ENCODE measurements at regions not wholly inside any gene's neighbourhood (a gene's known extent, or its start where the extent isn't known, plus 50 kb on each side); places are given as distances from the start of the nearest gene placed in this dataset.

DNA sequence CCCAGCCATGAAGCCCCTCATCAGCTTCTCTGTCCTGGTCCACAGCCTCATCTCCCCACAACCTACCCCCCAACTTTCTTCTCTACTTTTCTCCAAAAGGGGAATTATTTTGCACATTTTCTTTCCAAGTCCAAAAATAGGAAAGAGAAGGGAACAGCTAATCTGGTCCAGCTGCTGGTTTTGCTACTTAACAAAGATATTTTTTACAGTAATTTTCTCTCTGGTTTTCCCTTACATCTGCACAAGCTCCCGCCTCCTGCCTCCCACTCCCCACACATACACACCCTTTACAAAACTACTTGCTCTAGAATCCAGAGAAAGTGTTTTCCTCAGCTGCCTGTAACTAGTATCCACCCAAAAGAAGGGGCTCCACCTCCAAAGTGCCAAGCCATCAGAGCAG, 177.2 kb downstream of the POLR2M start:
- no peak overlapping the region for H3K4me3 ChIP-seq
- no peak for DNase-seq
- peaks cover 0 to 3% (median 0%) of the 10 kb centered on the region in 3 donors for H3K27me3 ChIP-seq (ENCODE audit: insufficient read depth in 3 of 3, low read length in 2 of 3)
- TF ChIP-seq, protein P1, sequence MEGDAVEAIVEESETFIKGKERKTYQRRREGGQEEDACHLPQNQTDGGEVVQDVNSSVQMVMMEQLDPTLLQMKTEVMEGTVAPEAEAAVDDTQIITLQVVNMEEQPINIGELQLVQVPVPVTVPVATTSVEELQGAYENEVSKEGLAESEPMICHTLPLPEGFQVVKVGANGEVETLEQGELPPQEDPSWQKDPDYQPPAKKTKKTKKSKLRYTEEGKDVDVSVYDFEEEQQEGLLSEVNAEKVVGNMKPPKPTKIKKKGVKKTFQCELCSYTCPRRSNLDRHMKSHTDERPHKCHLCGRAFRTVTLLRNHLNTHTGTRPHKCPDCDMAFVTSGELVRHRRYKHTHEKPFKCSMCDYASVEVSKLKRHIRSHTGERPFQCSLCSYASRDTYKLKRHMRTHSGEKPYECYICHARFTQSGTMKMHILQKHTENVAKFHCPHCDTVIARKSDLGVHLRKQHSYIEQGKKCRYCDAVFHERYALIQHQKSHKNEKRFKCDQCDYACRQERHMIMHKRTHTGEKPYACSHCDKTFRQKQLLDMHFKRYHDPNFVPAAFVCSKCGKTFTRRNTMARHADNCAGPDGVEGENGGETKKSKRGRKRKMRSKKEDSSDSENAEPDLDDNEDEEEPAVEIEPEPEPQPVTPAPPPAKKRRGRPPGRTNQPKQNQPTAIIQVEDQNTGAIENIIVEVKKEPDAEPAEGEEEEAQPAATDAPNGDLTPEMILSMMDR (IDR thresholded peaks at IDR 0.05) = no peak
- WGBS, 3 donors = 47 to 59% (median 57%) methylated on average over 1 of the region's 1 CpG
- no peaks in the 10 kb centered on the region for H3K36me3 ChIP-seq (ENCODE audit: insufficient read depth in 1 of 2, low read depth in 1 of 2)
- no peaks in the 10 kb centered on the region for H3K4me1 ChIP-seq
- H3K9me3 ChIP-seq = no peaks in the 10 kb centered on the region
- no peak overlapping the region for H3K27ac ChIP-seq
- intact Hi-C loops (cut with DNase I) = no loop called here
- ATAC-seq = no peak

DNA sequence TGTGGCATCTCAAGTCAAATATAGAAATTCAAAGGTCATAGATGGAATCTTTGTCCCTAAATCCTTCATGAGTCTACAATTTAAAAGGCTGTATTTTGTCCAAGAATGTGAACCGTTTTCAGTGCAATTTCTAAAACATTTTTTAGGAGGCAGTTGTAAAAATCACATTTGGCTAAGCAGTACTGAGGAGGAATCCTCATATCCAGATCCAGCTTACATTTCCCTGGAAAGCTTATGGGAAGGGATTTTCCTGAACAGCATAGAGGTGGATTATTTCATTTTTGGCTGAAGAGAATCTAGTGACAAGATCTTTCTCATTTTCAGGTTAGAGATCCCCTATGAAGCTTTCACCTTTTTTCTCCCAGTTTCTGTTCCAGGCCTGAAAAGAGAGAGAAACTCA, 178.4 kb downstream of the POLR2M start:
- DNase-seq = no peak
- 18 to 32% (median 21%) methylated on average over 1 of the region's 1 CpG for WGBS, 3 donors
- no peak overlapping the region for H3K27ac ChIP-seq
- H3K9me3 ChIP-seq = no peaks in the 10 kb centered on the region
- H3K4me1 ChIP-seq = no peaks in the 10 kb centered on the region
- no peaks in the 10 kb centered on the region for H3K36me3 ChIP-seq (ENCODE audit: insufficient read depth in 1 of 2, low read depth in 1 of 2)
- TF ChIP-seq, protein P1 (IDR thresholded peaks at IDR 0.05) = no peak
- no peak overlapping the region for H3K4me3 ChIP-seq
- intact Hi-C loops (cut with DNase I) = no loop called here
- H3K27me3 ChIP-seq (ENCODE audit: insufficient read depth in 3 of 3, low read length in 2 of 3) = peaks cover 0 to 3% (median 0%) of the 10 kb centered on the region in 3 donors
- ATAC-seq = no peak

DNA sequence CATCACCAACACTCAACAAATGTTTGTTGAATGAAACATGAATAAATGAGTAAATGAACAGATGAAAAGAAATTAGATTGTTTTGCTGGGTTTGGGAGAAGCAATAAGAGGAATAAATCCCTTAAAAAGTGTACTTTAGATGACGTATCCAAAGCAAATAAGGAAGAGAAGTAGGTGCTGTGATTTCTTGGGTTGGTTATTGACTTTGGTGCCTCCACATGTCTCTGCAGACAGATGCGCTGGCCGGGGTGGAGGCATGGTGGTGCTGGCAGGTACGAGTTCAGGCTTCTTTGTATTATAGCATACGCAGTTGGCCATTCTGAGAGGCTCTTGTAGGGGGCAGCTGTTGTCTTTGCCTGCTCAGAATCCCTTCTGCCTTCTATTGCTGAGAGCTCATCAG, 178.9 kb downstream of the POLR2M start:
- no peaks in the 10 kb centered on the region for H3K36me3 ChIP-seq (ENCODE audit: insufficient read depth in 1 of 2, low read depth in 1 of 2)
- no peaks in the 10 kb centered on the region for H3K4me1 ChIP-seq
- H3K27ac ChIP-seq = no peak overlapping the region
- TF ChIP-seq, protein P1 (IDR thresholded peaks at IDR 0.05) = no peak
- no peak overlapping the region for H3K4me3 ChIP-seq
- no peak for DNase-seq
- no peaks in the 10 kb centered on the region for H3K9me3 ChIP-seq
- no peak for ATAC-seq
- peaks cover 0 to 3% (median 0%) of the 10 kb centered on the region in 3 donors for H3K27me3 ChIP-seq (ENCODE audit: insufficient read depth in 3 of 3, low read length in 2 of 3)
- intact Hi-C loops (cut with DNase I) = no loop called here
- 91 to 96% (median 94%) methylated on average over 5 of the region's 5 CpGs for WGBS, 3 donors

DNA sequence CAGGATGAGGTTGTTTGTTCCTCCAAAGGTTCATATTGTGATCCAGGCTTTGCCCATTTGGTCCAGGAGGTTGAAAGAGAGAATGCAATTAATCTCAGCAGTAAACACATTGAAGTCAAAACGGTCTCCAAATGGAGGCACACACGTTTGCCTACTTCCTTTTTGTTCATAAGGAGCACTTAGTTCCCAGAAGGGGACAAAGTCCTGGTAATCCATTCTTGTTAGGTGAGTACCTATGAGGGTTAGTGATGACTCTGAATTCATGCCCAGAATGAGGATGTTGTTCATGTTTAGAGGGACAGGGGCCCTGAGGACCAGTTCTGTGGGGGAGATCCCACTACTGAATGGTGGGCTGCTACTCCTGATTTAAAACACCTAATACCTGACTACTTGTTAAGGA, 177.7 kb downstream of the ALDH1A2 start:
- WGBS, 3 donors = 51 to 64% (median 63%) methylated on average over 2 of the region's 2 CpGs
- TF ChIP-seq, protein P1 (IDR thresholded peaks at IDR 0.05) = no peak
- H3K9me3 ChIP-seq = peaks cover 4% of the 10 kb centered on the region
- H3K27ac ChIP-seq = no peak overlapping the region
- H3K4me3 ChIP-seq = no peak overlapping the region
- DNase-seq (no peak), ATAC-seq (no peak)
- H3K36me3 ChIP-seq (ENCODE audit: insufficient read depth in 1 of 2, low read depth in 1 of 2) = no peaks in the 10 kb centered on the region
- peaks cover 0 to 3% (median 0%) of the 10 kb centered on the region in 3 donors for H3K27me3 ChIP-seq (ENCODE audit: insufficient read depth in 3 of 3, low read length in 2 of 3)
- intact Hi-C loops (cut with DNase I) = no loop called here
- H3K4me1 ChIP-seq = no peaks in the 10 kb centered on the region

DNA sequence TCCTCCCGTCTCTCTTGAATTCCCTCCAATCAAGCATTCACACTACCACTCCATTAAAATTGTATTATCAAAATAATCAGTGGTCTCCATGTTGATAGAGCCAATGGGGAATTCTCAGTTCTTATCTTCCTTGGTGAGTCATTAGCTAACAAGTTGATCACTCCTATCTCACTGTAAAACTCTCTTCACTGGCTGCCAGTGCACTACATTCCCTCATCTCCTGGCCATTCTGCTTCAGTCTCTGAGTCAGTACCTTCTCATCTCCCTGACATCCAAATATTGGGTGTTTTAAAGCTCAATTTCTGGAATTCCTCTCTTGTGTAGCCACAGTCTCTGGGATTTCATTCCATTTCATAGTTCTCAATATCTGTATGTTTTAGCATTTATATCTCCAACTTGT, 175.2 kb downstream of the ALDH1A2 start:
- ATAC-seq (no peak), DNase-seq (no peak)
- Histone ChIP-seq H3K9me3 (peaks cover 4% of the 10 kb centered on the region), H3K4me1 (no peaks in the 10 kb centered on the region), H3K27me3 (ENCODE audit: insufficient read depth in 3 of 3, low read length in 2 of 3) (peaks cover 0 to 3% (median 0%) of the 10 kb centered on the region in 3 donors), H3K36me3 (ENCODE audit: insufficient read depth in 1 of 2, low read depth in 1 of 2) (no peaks in the 10 kb centered on the region), H3K4me3 (no peak overlapping the region), H3K27ac (no peak overlapping the region)
- TF ChIP-seq, protein P1 (IDR thresholded peaks at IDR 0.05) = no peak
- intact Hi-C loops (cut with DNase I) = no loop called here
- 45 to 71% (median 60%) methylated on average over 1 of the region's 1 CpG for WGBS, 3 donors
